Trophoblast cell (in vitro differentiated cells and primary cell): ENCODE measurements at regions not wholly inside any gene's neighbourhood (a gene's known extent, or its start where the extent isn't known, plus 50 kb on each side); places are given as distances from the start of the nearest gene placed in this dataset.

Experiments
- DNase-seq, 2 donors: peaks; one replicate each; pipeline ENCODE4 v3.0.0-alpha.2; 2016
- H2AFZ ChIP-seq: 2 replicates; pipeline ENCODE4 v1.6.1; 2013; ENCODE audit warnings: low read length, moderate library complexity, mild to moderate bottlenecking; ENCODE audit not compliant: insufficient read depth, poor library complexity
- H2AK5ac ChIP-seq: 2 replicates; pipeline ENCODE4 v1.6.1; 2013; ENCODE audit warnings: mild to moderate bottlenecking, low read length
- H2BK120ac ChIP-seq: 2 replicates; pipeline ENCODE4 v1.6.1; 2013; ENCODE audit warnings: low read length, mild to moderate bottlenecking, moderate library complexity; ENCODE audit not compliant: insufficient read depth, poor library complexity
- H2BK12ac ChIP-seq: 2 replicates; pipeline ENCODE4 v1.6.1; 2013; ENCODE audit warnings: mild to moderate bottlenecking, low read length, moderate library complexity
- H2BK5ac ChIP-seq: 2 replicates; pipeline ENCODE4 v1.6.1; 2013; ENCODE audit warnings: low read length, low read depth, moderate library complexity, mild to moderate bottlenecking; ENCODE audit not compliant: poor library complexity
- H3K14ac ChIP-seq: 2 replicates; pipeline ENCODE4 v1.6.1; 2013; ENCODE audit warnings: mild to moderate bottlenecking, low read length
- H3K18ac ChIP-seq: 2 replicates; pipeline ENCODE4 v1.6.1; 2013; ENCODE audit warnings: mild to moderate bottlenecking, low read length
- H3K23ac ChIP-seq: 2 replicates; pipeline ENCODE4 v1.6.1; 2013; ENCODE audit warnings: low read length
- H3K27ac ChIP-seq: 2 replicates; pipeline ENCODE4 v1.5.1; 2013; ENCODE audit warnings: low read depth, mild to moderate bottlenecking, inconsistent platforms, low read length, moderate library complexity
- H3K27me3 ChIP-seq: 2 replicates; pipeline ENCODE4 v1.6.1; 2013; ENCODE audit warnings: inconsistent platforms, mild to moderate bottlenecking, low read length, moderate library complexity; ENCODE audit not compliant: insufficient read depth
- H3K36me3 ChIP-seq, 2 experiments: 1 replicate in 1 of 2; 2 replicates in 1 of 2; pipeline ENCODE4 v1.6.1; 2013; ENCODE audit warnings: low read length in 2 of 2, mild to moderate bottlenecking in 2 of 2, moderate library complexity in 1 of 2; ENCODE audit not compliant: insufficient read depth in 2 of 2, control insufficient read depth in 1 of 2
- H3K4ac ChIP-seq: 2 replicates; pipeline ENCODE4 v1.6.1; 2013; ENCODE audit warnings: low read depth, mild to moderate bottlenecking, low read length, moderate library complexity
- H3K4me1 ChIP-seq, 2 experiments: 1 replicate in 1 of 2; 2 replicates in 1 of 2; pipeline ENCODE4 v1.6.1; 2013; ENCODE audit warnings: low read length in 2 of 2, mild to moderate bottlenecking in 2 of 2, moderate library complexity in 1 of 2; ENCODE audit not compliant: insufficient read depth in 2 of 2, control insufficient read depth in 1 of 2
- H3K4me2 ChIP-seq: 2 replicates; pipeline ENCODE4 v1.6.1; 2013; ENCODE audit warnings: inconsistent platforms, mild to moderate bottlenecking, low read length, moderate library complexity
- H3K4me3 ChIP-seq: 2 replicates; pipeline ENCODE4 v1.5.1; 2013; ENCODE audit warnings: mild to moderate bottlenecking, low read depth, low read length, inconsistent platforms
- H3K79me1 ChIP-seq: one replicate; pipeline ENCODE4 v1.6.1; 2013; ENCODE audit warnings: low read length
- H3K79me2 ChIP-seq: 2 replicates; pipeline ENCODE4 v1.6.1; 2013; ENCODE audit warnings: low read length, mild to moderate bottlenecking; ENCODE audit not compliant: control insufficient read depth, insufficient read depth, poor library complexity
- H3K9ac ChIP-seq: 2 replicates; pipeline ENCODE4 v1.6.1; 2013; ENCODE audit warnings: mild to moderate bottlenecking, low read length
- H3K9me3 ChIP-seq: 2 replicates; pipeline ENCODE4 v1.6.1; 2013; ENCODE audit warnings: low read depth, mild to moderate bottlenecking, control low read depth, inconsistent platforms, low read length; ENCODE audit not compliant: insufficient read depth
- H4K12ac ChIP-seq: 2 replicates; pipeline ENCODE4 v1.6.1; 2013; ENCODE audit warnings: low read depth, mild to moderate bottlenecking, low read length, moderate library complexity
- H4K8ac ChIP-seq: 2 replicates; pipeline ENCODE4 v1.6.1; 2013; ENCODE audit warnings: low read depth, mild to moderate bottlenecking, low read length, moderate library complexity
- H4K91ac ChIP-seq: one replicate; pipeline ENCODE4 v1.6.1; 2013; ENCODE audit warnings: low read depth, mild to moderate bottlenecking, low read length, moderate library complexity
- WGBS: extraction: QIAGEN DNeasy Blood & Tissue Kit; methylation state at CpG from one replicate; pipeline ENCODE4 v1.1.7; 2013; ENCODE audit warnings: missing lambda C conversion rate; ENCODE audit not compliant: insufficient read length, insufficient coverage; ENCODE audit errors: extremely low coverage; 5-methylcytosine and 5-hydroxymethylcytosine counted together

GRCh38 chr10:28858646-28859045 lies 181.3 kb downstream of the BAMBI start:
- H3K27me3 ChIP-seq: no peaks in the 10 kb centered on the region
- H3K4ac ChIP-seq: no peak overlapping the region
- no peak overlapping the region for H2BK120ac ChIP-seq
- no peak overlapping the region for H3K18ac ChIP-seq
- H3K79me1 ChIP-seq: peaks cover under 1% of the 10 kb centered on the region
- H3K9me3 ChIP-seq: peaks cover 4% of the 10 kb centered on the region
- no peak overlapping the region for H4K12ac ChIP-seq
- no peak overlapping the region for H2AFZ ChIP-seq
- no peak overlapping the region for H3K14ac ChIP-seq
- H3K4me2 ChIP-seq: no peak overlapping the region
- no peaks in the 10 kb centered on the region for H3K79me2 ChIP-seq
- no peak overlapping the region for H2BK5ac ChIP-seq
- H2BK12ac ChIP-seq: no peak overlapping the region
- no peak overlapping the region for H2AK5ac ChIP-seq
- peak overlapping the region; percentile 20 for H4K91ac ChIP-seq
- H3K4me1 ChIP-seq: peaks cover 0 to 1% of the 10 kb centered on the region in 2 experiments
- H3K9ac ChIP-seq: no peak overlapping the region
- no peaks in the 10 kb centered on the region for H3K36me3 ChIP-seq
- no peak for DNase-seq
- H3K27ac ChIP-seq: no peak overlapping the region
- no peak overlapping the region for H3K23ac ChIP-seq
- H4K8ac ChIP-seq: no peak overlapping the region
- no peak overlapping the region for H3K4me3 ChIP-seq
- WGBS: no CpG with 5 or more reads among the region's 2 CpGs

- Histone ChIP-seq H3K9ac (no peak overlapping the region), H3K27ac (no peak overlapping the region), H3K23ac (no peak overlapping the region), H3K79me1 (no peaks in the 10 kb centered on the region), H3K4me3 (no peak overlapping the region), H3K14ac (no peak overlapping the region), H2BK5ac (no peak overlapping the region), H4K91ac (no peak overlapping the region), H2AK5ac (no peak overlapping the region), H3K79me2 (no peaks in the 10 kb centered on the region), H2AFZ (no peak overlapping the region), H3K18ac (no peak overlapping the region), H2BK120ac (no peak overlapping the region), H3K27me3 (no peaks in the 10 kb centered on the region), H3K4me1 (no peaks in the 10 kb centered on the region), H3K4ac (no peak overlapping the region), H3K9me3 (peaks cover 4% of the 10 kb centered on the region), H2BK12ac (no peak overlapping the region), H3K36me3 (no peaks in the 10 kb centered on the region), H3K4me2 (no peak overlapping the region), H4K8ac (no peak overlapping the region), H4K12ac (no peak overlapping the region)
- no CpG with 5 or more reads among the region's 5 CpGs for WGBS
- DNase-seq: no peak
Observed at GRCh38 chr10:28859791-28860190, 182.5 kb downstream of the BAMBI start.

- Histone ChIP-seq H3K27me3 (no peaks in the 10 kb centered on the region), H3K27ac (no peak overlapping the region), H2AFZ (no peak overlapping the region), H3K4me2 (no peak overlapping the region), H3K9me3 (peaks cover 1% of the 10 kb centered on the region), H2AK5ac (no peak overlapping the region), H4K12ac (no peak overlapping the region), H3K79me1 (no peaks in the 10 kb centered on the region), H4K8ac (no peak overlapping the region), H3K79me2 (no peaks in the 10 kb centered on the region), H3K23ac (no peak overlapping the region), H3K9ac (no peak overlapping the region), H3K4me1 (no peaks in the 10 kb centered on the region), H3K4ac (no peak overlapping the region), H3K14ac (no peak overlapping the region), H2BK5ac (no peak overlapping the region), H4K91ac (no peak overlapping the region), H2BK12ac (no peak overlapping the region), H3K4me3 (no peak overlapping the region), H3K36me3 (no peaks in the 10 kb centered on the region), H3K18ac (no peak overlapping the region), H2BK120ac (no peak overlapping the region)
- no peak for DNase-seq
- no CpG with 5 or more reads among the region's 2 CpGs for WGBS
Observed at GRCh38 chr10:28862219-28862618, 184.9 kb downstream of the BAMBI start.

- H3K79me1 ChIP-seq: no peaks in the 10 kb centered on the region
- no peak overlapping the region for H2AK5ac ChIP-seq
- no peak overlapping the region for H4K12ac ChIP-seq
- DNase-seq: peak; percentile 60 to 82
- H3K9ac ChIP-seq: no peak overlapping the region
- no peak overlapping the region for H3K4me2 ChIP-seq
- H3K36me3 ChIP-seq: no peaks in the 10 kb centered on the region
- H4K8ac ChIP-seq: no peak overlapping the region
- no peaks in the 10 kb centered on the region for H3K4me1 ChIP-seq
- H3K9me3 ChIP-seq: no peaks in the 10 kb centered on the region
- H3K14ac ChIP-seq: no peak overlapping the region
- no CpG with 5 or more reads among the region's 5 CpGs for WGBS
- no peak overlapping the region for H3K4ac ChIP-seq
- H3K27ac ChIP-seq: no peak overlapping the region
- no peak overlapping the region for H2BK12ac ChIP-seq
- no peak overlapping the region for H2BK120ac ChIP-seq
- H3K23ac ChIP-seq: no peak overlapping the region
- H3K4me3 ChIP-seq: no peak overlapping the region
- H3K79me2 ChIP-seq: no peaks in the 10 kb centered on the region
- no peak overlapping the region for H2BK5ac ChIP-seq
- no peak overlapping the region for H2AFZ ChIP-seq
- H3K18ac ChIP-seq: no peak overlapping the region
- H3K27me3 ChIP-seq: no peaks in the 10 kb centered on the region
- no peak overlapping the region for H4K91ac ChIP-seq
Observed at GRCh38 chr10:28869606-28870201, 192.4 kb downstream of the BAMBI start.
